ENCODE measurements at regions not wholly inside any gene's neighbourhood (a gene's known extent, or its start where the extent isn't known, plus 50 kb on each side); places are given as distances from the start of the nearest gene placed in this dataset.

DNA sequence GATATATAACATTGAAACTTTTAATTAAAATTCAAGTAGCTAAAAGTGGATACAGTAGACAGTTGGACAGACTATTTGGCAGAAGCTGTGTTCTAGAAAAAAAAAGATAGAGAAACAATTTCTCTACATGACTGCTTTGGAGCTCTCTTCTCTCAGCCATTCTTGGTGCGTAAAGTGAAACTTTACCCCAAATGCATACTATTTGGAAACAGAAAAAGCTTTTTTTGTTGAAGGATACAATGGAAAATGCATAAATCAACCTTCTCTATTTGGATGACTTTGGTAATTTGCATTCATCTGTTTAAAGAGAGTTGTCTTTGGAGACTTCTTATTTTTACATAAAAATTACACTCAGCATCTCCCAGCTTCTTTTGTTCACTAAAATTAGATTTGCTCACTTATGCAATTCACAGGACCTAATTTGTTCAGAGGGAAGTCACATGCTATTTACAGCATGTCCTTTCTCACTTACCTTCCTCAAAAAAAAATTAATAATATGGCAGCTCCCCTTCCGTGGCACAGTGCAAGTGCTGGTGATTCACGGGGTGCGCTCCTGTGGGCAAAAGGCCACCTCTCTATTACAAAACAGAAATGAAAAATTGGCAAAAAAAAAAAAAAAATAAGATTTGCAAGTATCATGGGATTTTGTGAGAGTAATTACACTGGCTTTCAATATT lies 498.9 kb downstream of the RERGL start:
- TF ChIP-seq TAF1 (IDR thresholded peaks at IDR 0.05; ENCODE audit: borderline replicate concordance, low read depth, low read length) (no peak), POLR2AphosphoS5 (IDR thresholded peaks at IDR 0.05; ENCODE audit: low read depth, low read length) (no peak), POLR2A (IDR thresholded peaks at IDR 0.05; ENCODE audit: low read depth, low read length) (no peak)

Measured in GM12892 (cell line).